ENCODE measurements at regions not wholly inside any gene's neighbourhood (a gene's known extent, or its start where the extent isn't known, plus 50 kb on each side); places are given as distances from the start of the nearest gene placed in this dataset.
"Not testable (repeated sequence)": the region's sequence is repeated elsewhere in the genome, so short reads cannot be mapped to it uniquely, and the experiment has no call there.

DNA sequence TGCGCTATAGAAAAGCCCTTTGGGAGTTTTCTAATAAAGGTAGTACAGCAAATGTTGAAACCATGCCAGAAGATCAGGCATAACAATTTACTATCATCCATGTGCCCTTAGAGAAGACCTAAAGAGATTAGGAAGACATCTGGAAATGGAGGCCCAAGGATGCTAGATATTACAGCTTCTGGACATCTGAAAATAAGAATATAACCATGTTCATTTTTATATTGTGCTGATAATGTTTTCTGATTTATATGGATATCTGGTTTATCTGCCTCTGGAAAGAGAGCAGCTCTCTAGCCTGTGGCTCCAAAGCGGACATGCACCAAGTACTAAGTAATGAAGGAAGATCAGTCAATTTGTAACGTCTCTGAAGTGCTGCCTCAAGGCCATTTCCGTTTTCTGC lies 478.0 kb upstream of the DDX18 start:
- no peak overlapping the region for H2BK20ac ChIP-seq (ENCODE audit: low read depth, low read length)
- CTCF ChIA-PET = interaction anchor here (0.6 kb wide), 1 partner anchor 51 kb away, joined by 4 read pairs; no protein-coding TSS in a partner anchor
- H2BK5ac ChIP-seq (ENCODE audit: low read depth, low read length, poor library complexity, severe bottlenecking) = no peak overlapping the region
- no peaks in the 10 kb centered on the region for H3K4me1 ChIP-seq (ENCODE audit: control insufficient read depth, insufficient read depth, low read length)
- H3K18ac ChIP-seq (ENCODE audit: low read depth, low read length) = no peak overlapping the region
- H3K14ac ChIP-seq (replicated peaks; ENCODE audit: low read depth, low read length) = no peak overlapping the region
- H2AK5ac ChIP-seq (ENCODE audit: low read depth, low read length) = no peak overlapping the region
- no peak overlapping the region for H3K4me2 ChIP-seq (ENCODE audit: low read depth, low read length)
- H4K20me1 ChIP-seq (ENCODE audit: insufficient read depth, low read length) = no peaks in the 10 kb centered on the region
- intact Hi-C loops (cut with micrococcal nuclease) (no loop called here), in situ Hi-C loops (cut with MboI; ENCODE audit: low sequenced_read_pairs) (no loop called here), dilution Hi-C loops (cut with HindIII; ENCODE audit: low sequenced_read_pairs, unreplicated experiment) (no loop called here)
- no peak overlapping the region for H2BK15ac ChIP-seq (ENCODE audit: low read depth, low read length)
- no peak overlapping the region for H3K56ac ChIP-seq (ENCODE audit: extremely low read depth, insufficient read depth, low read length)
- ATAC-seq (ENCODE audit: low read depth) = no peak
- H4K5ac ChIP-seq (ENCODE audit: low read depth, low read length) = no peak overlapping the region
- H3K9ac ChIP-seq (ENCODE audit: low read depth, low read length) = no peak overlapping the region
- H4K91ac ChIP-seq (ENCODE audit: insufficient read depth, low read depth, low read length) = no peak overlapping the region
- no peak overlapping the region for H3K4ac ChIP-seq (ENCODE audit: low read depth, low read length)
- no peaks in the 10 kb centered on the region for H3K27me3 ChIP-seq (ENCODE audit: control insufficient read depth, insufficient read depth, low read length)
- H3K79me1 ChIP-seq (ENCODE audit: low read depth in 1 of 2, low read length in 2 of 2) = no peaks in the 10 kb centered on the region
- no peak for DNase-seq
- no peaks in the 10 kb centered on the region for H3K36me3 ChIP-seq (ENCODE audit: control insufficient read depth, insufficient read depth, low read length)
- H3K4me3 ChIP-seq (ENCODE audit: insufficient read depth, low read depth, low read length) = no peak overlapping the region
- no TSS peak for BruUV-seq (replicated peaks)
- no peak overlapping the region for H4K8ac ChIP-seq (ENCODE audit: low read depth in 2 of 2, low read length in 2 of 2)
- TF ChIP-seq RCOR1 (IDR thresholded peaks at IDR 0.05; ENCODE audit: insufficient replicate concordance, low read length) (no peak), MXI1 (IDR thresholded peaks at IDR 0.05; ENCODE audit: borderline replicate concordance, low read depth, low read length) (no peak), SMC3 (IDR thresholded peaks at IDR 0.05; ENCODE audit: low read depth, low read length) (no peak), NFE2L2 (IDR thresholded peaks at IDR 0.05; ENCODE audit: low read depth, low read length) (no peak), POLR2A (IDR thresholded peaks at IDR 0.05; ENCODE audit: low read depth, low read length) (no peak), FOS (IDR thresholded peaks at IDR 0.05; ENCODE audit: low read depth, low read length) (no peak), RAD21 (IDR thresholded peaks at IDR 0.05; ENCODE audit: low read length) (no peak), RFX5 (IDR thresholded peaks at IDR 0.05; ENCODE audit: low read depth, low read length) (no peak), BHLHE40 (IDR thresholded peaks at IDR 0.05; ENCODE audit: low read depth, low read length) (no peak)
- TF ChIP-seq, protein P1, sequence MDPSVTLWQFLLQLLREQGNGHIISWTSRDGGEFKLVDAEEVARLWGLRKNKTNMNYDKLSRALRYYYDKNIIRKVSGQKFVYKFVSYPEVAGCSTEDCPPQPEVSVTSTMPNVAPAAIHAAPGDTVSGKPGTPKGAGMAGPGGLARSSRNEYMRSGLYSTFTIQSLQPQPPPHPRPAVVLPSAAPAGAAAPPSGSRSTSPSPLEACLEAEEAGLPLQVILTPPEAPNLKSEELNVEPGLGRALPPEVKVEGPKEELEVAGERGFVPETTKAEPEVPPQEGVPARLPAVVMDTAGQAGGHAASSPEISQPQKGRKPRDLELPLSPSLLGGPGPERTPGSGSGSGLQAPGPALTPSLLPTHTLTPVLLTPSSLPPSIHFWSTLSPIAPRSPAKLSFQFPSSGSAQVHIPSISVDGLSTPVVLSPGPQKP (IDR thresholded peaks at IDR 0.05; ENCODE audit: borderline replicate concordance, low read depth, low read length) = no peak
- peaks cover 3% of the 10 kb centered on the region; the same call in 1 of the 2 replicates for H3K9me3 ChIP-seq (ENCODE audit: control insufficient read depth, insufficient read depth, low read length)
- H3K23ac ChIP-seq (ENCODE audit: low read depth, low read length) = no peak overlapping the region
- no CpG with 5 or more reads among the region's 4 CpGs for WGBS, 2 experiments (ENCODE audit: extremely low coverage in 2 of 2, insufficient read length in 1 of 2)
- H2BK120ac ChIP-seq (ENCODE audit: low read depth, low read length) = no peak overlapping the region
- no peaks in the 10 kb centered on the region for H3K9me1 ChIP-seq (ENCODE audit: insufficient read depth, low read length)
- POLR2A ChIA-PET (ENCODE audit: unreplicated experiment) = no interaction called here
- no peak overlapping the region for H3K27ac ChIP-seq (ENCODE audit: insufficient read depth, low read length)
- no peak overlapping the region for H2AFZ ChIP-seq (replicated peaks; ENCODE audit: low read length, poor library complexity)
- no peak overlapping the region for H2AK9ac ChIP-seq (replicated peaks; ENCODE audit: low read depth, low read length, poor library complexity)

DNA sequence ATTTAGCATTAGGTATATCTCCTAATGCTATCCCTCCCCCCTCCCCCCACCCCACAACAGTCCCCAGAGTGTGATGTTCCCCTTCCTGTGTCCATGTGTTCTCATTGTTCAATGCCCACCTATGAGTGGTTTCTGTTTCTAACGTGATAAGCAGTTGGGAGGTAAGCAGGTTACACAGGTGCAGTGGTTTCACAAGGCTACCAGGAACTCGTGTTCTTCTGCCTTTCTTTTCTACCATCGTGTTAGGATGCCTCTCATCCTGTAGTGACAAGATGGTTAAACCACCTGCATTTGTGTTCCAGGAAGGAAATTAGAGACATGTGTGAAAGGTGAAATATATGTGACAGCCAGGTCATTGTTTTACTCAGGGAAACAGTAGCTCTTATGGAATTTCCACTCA lies 476.5 kb upstream of the DDX18 start:
- H2AFZ ChIP-seq (replicated peaks; ENCODE audit: low read length, poor library complexity); H3K9ac ChIP-seq (ENCODE audit: low read depth, low read length); H2AK5ac ChIP-seq (ENCODE audit: low read depth, low read length); dilution Hi-C loops (cut with HindIII; ENCODE audit: low sequenced_read_pairs, unreplicated experiment); H3K79me1 ChIP-seq (ENCODE audit: low read depth in 1 of 2, low read length in 2 of 2); DNase-seq; H3K27ac ChIP-seq (ENCODE audit: insufficient read depth, low read length); H4K20me1 ChIP-seq (ENCODE audit: insufficient read depth, low read length); H3K9me3 ChIP-seq (ENCODE audit: control insufficient read depth, insufficient read depth, low read length); H3K23ac ChIP-seq (ENCODE audit: low read depth, low read length); H3K9me1 ChIP-seq (ENCODE audit: insufficient read depth, low read length); CTCF ChIA-PET; intact Hi-C loops (cut with micrococcal nuclease); BruUV-seq (replicated peaks); H3K4me2 ChIP-seq (ENCODE audit: low read depth, low read length); H2BK120ac ChIP-seq (ENCODE audit: low read depth, low read length); H2BK20ac ChIP-seq (ENCODE audit: low read depth, low read length); H4K91ac ChIP-seq (ENCODE audit: insufficient read depth, low read depth, low read length); H2BK5ac ChIP-seq (ENCODE audit: low read depth, low read length, poor library complexity, severe bottlenecking); H3K56ac ChIP-seq (ENCODE audit: extremely low read depth, insufficient read depth, low read length); H3K4me3 ChIP-seq (ENCODE audit: insufficient read depth, low read depth, low read length); H2AK9ac ChIP-seq (replicated peaks; ENCODE audit: low read depth, low read length, poor library complexity); H2BK15ac ChIP-seq (ENCODE audit: low read depth, low read length); H3K18ac ChIP-seq (ENCODE audit: low read depth, low read length); H4K5ac ChIP-seq (ENCODE audit: low read depth, low read length); H4K8ac ChIP-seq (ENCODE audit: low read depth in 2 of 2, low read length in 2 of 2); in situ Hi-C loops (cut with MboI; ENCODE audit: low sequenced_read_pairs); H3K4ac ChIP-seq (ENCODE audit: low read depth, low read length); H3K14ac ChIP-seq (replicated peaks; ENCODE audit: low read depth, low read length); H3K27me3 ChIP-seq (ENCODE audit: control insufficient read depth, insufficient read depth, low read length); ATAC-seq (ENCODE audit: low read depth); H3K36me3 ChIP-seq (ENCODE audit: control insufficient read depth, insufficient read depth, low read length); POLR2A ChIA-PET (ENCODE audit: unreplicated experiment); H3K4me1 ChIP-seq (ENCODE audit: control insufficient read depth, insufficient read depth, low read length): not testable (repeated sequence)
- WGBS, 2 experiments (ENCODE audit: extremely low coverage in 2 of 2, insufficient read length in 1 of 2) = no CpG with 5 or more reads among the region's 3 CpGs
